ENCODE measurements at regions not wholly inside any gene's neighbourhood (a gene's known extent, or its start where the extent isn't known, plus 50 kb on each side); places are given as distances from the start of the nearest gene placed in this dataset.

DNA sequence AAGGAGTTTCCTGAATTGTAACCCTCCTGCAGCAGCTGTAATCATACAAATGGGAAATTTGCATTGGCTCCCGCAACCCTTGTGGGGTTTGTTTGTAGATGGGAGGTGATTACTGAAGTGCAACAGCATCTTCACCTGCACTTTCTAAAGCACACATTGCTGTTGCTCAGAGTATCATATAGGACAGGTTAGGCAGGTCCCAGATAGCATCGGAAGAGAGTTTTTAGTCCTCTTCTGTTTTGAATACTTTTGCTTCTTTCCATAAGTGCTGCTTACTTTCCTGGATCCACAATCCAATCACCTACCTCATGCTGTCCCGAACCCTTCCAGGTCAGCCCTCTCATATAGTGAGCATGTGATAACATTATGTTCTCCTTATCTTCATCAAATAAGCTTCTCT, 300.4 kb downstream of the PTPRC start:
- TF ChIP-seq, protein P1, sequence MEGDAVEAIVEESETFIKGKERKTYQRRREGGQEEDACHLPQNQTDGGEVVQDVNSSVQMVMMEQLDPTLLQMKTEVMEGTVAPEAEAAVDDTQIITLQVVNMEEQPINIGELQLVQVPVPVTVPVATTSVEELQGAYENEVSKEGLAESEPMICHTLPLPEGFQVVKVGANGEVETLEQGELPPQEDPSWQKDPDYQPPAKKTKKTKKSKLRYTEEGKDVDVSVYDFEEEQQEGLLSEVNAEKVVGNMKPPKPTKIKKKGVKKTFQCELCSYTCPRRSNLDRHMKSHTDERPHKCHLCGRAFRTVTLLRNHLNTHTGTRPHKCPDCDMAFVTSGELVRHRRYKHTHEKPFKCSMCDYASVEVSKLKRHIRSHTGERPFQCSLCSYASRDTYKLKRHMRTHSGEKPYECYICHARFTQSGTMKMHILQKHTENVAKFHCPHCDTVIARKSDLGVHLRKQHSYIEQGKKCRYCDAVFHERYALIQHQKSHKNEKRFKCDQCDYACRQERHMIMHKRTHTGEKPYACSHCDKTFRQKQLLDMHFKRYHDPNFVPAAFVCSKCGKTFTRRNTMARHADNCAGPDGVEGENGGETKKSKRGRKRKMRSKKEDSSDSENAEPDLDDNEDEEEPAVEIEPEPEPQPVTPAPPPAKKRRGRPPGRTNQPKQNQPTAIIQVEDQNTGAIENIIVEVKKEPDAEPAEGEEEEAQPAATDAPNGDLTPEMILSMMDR (IDR thresholded peaks at IDR 0.05; ENCODE audit: low read length), result no peak
- no peak for TF ChIP-seq EZH2 (IDR thresholded peaks at IDR 0.05; ENCODE audit: borderline replicate concordance, low read length)

All from OCI-LY1 (cell line).